ENCODE measurements at regions not wholly inside any gene's neighbourhood (a gene's known extent, or its start where the extent isn't known, plus 50 kb on each side); places are given as distances from the start of the nearest gene placed in this dataset.
A peak's percentile ranks its signal among the peaks of the same experiment; 100 is the strongest.

DNA sequence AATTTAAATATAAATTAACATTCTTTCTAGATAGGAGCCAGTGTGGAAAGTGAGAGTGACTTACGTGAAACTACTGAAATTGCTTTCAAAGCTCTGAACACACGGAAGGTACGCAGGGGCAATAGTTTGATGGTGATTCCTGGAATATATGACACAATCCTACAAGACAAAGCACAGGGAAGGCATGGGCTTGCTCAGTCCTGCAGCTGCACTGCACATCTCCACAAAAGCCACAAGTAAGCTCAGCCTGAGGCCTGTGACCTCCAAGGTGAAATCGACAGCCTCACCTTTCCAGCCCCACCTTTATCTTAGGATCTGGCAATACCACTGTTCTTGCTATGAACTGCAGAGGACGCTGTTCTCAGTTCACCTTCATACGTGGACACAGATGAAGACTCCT lies 109.3 kb upstream of the SCN10A start:
- TF ChIP-seq, protein P1, sequence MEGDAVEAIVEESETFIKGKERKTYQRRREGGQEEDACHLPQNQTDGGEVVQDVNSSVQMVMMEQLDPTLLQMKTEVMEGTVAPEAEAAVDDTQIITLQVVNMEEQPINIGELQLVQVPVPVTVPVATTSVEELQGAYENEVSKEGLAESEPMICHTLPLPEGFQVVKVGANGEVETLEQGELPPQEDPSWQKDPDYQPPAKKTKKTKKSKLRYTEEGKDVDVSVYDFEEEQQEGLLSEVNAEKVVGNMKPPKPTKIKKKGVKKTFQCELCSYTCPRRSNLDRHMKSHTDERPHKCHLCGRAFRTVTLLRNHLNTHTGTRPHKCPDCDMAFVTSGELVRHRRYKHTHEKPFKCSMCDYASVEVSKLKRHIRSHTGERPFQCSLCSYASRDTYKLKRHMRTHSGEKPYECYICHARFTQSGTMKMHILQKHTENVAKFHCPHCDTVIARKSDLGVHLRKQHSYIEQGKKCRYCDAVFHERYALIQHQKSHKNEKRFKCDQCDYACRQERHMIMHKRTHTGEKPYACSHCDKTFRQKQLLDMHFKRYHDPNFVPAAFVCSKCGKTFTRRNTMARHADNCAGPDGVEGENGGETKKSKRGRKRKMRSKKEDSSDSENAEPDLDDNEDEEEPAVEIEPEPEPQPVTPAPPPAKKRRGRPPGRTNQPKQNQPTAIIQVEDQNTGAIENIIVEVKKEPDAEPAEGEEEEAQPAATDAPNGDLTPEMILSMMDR (conservative IDR thresholded peaks at IDR 0.05; ENCODE audit: low read depth, low read length): no peak
- no peak overlapping the region for H3K4me3 ChIP-seq (ENCODE audit: low read depth, low read length)
- DNase-seq (ENCODE audit: low read depth): no peak

DNA sequence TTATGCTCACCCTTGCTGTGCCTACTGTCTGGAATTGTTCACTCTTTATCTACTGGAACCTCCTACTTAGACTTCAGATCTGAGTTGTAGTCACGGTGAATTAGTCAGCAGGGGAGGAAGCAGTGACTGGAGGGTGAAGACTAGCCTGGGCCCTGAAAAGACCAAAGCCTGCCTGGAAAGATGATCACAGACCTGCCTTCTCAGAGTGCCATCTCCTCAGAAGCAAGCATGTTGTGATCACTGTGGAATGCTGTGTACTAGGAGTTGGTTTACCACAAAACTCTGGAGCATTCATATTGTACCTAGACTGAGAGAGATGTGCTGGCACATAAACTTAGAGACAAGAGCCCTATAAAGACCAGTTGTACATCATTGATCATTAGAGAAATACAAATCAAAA lies 100.7 kb upstream of the SCN10A start:
- H3K4me3 ChIP-seq (ENCODE audit: low read depth, low read length): no peak overlapping the region
- peak; percentile 27 for DNase-seq (ENCODE audit: low read depth)
- TF ChIP-seq, protein P1 (conservative IDR thresholded peaks at IDR 0.05; ENCODE audit: low read depth, low read length): no peak

DNA sequence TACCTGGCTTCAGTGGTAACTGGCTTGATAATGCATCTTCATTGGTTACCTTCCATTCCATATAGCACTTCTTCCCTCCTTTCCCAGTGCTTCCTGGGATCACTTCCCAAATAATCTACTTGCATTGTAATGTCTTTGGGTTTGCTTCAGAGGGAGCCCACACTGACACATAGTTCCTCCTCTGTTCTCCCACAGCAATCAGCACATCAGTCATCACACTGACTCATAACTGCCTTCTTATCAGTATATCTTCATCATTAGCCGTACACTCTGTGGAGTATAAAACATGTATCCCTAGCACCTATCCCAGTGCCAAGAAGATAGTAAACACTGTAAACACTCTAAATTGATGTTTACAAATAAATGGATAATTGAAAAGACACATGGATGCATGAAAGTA lies 91.4 kb upstream of the SCN10A start:
- DNase-seq (ENCODE audit: low read depth): no peak
- TF ChIP-seq, protein P1 (conservative IDR thresholded peaks at IDR 0.05; ENCODE audit: low read depth, low read length): no peak
- H3K4me3 ChIP-seq (ENCODE audit: low read depth, low read length): no peak overlapping the region

DNA sequence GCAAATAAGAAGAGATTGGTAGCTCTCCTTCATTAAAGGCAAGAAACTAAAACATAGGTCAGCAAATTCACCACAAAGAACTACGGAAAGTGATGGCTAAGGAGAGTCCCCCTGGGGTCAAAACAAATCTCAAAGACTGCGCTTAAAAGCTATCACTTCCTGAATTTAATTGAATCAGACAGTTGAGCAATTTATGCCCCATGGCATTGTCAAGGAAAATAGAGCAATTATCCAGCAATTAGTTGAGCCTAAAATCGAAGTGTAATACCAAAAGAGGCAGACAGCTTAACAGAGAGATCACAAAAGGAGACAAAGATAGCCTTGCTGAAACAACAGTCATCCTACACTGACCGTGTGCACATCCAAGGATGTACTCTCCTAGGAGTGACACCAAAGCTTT lies 74.4 kb upstream of the SCN10A start:
- TF ChIP-seq, protein P1 (conservative IDR thresholded peaks at IDR 0.05; ENCODE audit: low read depth, low read length): no peak
- H3K4me3 ChIP-seq (ENCODE audit: low read depth, low read length): no peak overlapping the region
- DNase-seq (ENCODE audit: low read depth): no peak

DNA sequence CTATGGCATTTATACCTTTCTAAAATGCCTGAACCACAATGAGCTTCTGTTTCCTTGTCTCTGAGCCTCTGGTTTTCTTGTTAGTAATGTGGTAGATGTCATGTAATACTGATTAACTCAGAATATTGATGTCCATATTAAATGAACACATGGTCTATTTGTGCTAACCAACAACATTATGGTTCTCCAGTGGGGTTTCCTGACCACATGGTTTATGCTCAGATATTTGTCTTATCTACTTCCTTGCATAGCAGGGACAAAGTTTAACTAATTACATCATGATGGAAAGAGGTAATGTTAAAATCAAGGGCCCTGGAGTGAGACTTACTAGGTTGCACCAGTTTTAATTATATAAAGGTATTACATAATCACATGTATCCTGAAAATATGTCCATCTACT lies 62.6 kb upstream of the SCN10A start:
- TF ChIP-seq, protein P1 (conservative IDR thresholded peaks at IDR 0.05; ENCODE audit: low read depth, low read length): no peak
- DNase-seq (ENCODE audit: low read depth): no peak
- no peak overlapping the region for H3K4me3 ChIP-seq (ENCODE audit: low read depth, low read length)
